Activated CD4-positive, alpha-beta T cell treated with anti-CD3 and anti-CD28 coated beads, Interleukin-10, Interleukin-2, amounts not matched to agents 100 ng/mL and 50 ng/mL, durations not matched to agents 16 hours and 8 hours (primary cell): ENCODE measurements at regions not wholly inside any gene's neighbourhood (a gene's known extent, or its start where the extent isn't known, plus 50 kb on each side); places are given as distances from the start of the nearest gene placed in this dataset.

ENCODE experiments used
- DNase-seq: peaks from one replicate; pipeline ENCODE4 v3.0.0-alpha.2; 2020

DNA sequence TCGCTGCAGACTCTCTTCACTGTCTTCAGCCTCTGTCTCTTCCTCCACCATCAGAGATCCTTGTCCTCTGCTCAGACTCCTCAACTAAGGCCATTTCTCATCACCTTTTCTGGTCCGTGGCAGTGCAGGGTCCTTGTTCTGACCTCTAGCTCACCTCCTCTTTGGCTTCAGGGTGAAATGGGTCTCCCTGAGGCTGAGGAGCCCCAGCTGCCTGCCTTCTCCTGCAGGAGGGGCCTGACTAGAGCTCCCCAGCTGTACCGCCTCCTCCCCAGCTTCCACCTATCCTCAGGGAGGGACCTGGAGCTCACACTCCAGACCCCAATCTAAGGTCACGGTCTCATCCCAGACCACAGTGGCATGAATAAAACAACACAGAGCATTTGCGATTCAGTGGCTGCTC lies 203.0 kb downstream of the TRIM29 start:
- no peak for DNase-seq

DNA sequence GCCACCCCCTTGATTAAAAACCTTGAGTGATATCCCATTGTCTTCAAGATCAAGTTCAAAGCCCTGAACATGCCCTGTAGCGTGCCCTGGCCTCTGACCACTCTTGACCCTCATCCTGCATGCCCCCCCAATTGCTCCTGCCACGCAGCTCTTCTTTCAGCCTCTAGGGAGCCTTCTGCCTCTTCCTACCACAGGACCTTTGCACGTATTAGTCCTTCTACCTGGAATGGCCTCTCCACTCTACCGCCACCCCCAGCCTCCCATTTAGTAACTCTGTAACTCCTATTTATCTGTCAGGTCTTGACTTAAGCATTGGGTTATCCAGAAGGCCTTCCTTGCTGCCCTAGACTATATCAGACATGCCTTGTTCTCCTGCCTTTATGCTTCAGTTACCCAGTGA lies 203.6 kb downstream of the TRIM29 start:
- no peak for DNase-seq

DNA sequence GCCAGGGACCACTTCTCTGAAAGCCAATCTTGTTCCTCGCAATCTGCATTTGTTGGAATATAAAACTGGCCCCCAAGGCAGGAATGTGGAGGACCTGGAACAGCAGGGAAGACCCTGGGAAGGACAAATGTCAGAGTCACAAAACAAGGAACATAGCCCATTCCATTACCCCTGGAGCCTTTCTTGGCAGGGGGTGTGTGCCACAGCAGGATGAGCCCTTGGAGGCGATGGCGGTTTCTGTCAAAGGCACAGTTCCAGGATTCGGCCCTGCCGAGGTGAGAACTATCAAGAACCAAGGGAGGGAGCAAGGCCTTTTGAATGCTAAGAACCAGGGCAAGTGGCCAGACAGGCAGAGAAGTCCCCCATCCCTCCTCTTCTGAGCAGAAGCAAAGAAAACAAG lies 204.3 kb downstream of the TRIM29 start:
- DNase-seq: no peak

DNA sequence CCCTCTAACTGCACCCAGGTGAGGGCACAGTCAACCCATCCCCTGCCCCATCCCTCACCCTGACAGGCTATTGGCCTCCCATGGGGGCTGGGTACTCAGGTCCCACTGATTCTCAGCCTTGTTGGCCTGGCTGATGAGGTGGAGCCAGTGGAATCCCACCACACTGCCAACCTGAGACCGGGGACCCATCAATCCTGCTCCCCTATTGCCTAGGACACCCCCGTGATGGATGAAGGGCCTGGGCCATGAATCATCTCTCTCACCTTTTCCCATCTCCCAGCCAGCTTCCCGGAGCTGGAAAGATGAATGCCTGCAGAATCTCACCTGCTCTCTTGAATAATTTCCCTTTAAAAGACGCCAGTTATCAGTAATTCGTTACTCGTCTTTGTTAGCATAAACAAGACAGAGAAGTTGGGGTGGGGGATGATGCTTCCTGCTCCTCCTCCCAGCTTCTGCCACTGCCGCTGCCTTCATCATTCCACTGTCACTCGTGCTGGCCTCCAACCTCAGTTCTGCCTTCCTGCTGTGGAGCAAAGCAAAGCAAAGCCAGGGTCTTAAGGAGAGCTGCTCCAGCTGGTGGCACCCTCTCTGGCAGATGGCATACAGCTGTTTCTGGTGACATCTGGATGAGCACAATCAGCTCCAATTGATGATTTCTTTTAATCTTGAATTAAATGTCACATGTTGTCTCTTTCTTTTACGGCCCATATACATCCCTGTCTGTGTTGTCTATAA lies 204.0 kb upstream of the NECTIN1 start:
- DNase-seq: no peak

DNA sequence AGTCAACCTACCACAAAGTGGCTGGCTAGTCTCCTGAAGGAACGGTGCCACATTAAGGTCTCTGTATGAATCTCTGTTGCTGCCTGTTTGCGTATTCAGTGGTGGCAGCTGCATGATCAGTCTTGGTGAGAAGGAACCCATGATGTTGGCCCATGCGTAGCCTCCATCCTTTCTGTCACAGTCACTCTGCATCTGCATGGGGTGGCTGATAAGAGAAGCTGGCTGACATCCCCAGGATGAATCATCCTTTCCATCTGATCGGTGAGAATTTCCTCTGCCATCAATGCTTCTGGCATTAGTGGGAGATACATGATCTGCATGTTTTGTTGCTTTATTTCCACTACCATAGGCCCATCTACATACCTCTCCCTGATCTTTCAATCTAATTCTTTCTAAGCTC lies 199.0 kb upstream of the NECTIN1 start:
- DNase-seq: no peak

DNA sequence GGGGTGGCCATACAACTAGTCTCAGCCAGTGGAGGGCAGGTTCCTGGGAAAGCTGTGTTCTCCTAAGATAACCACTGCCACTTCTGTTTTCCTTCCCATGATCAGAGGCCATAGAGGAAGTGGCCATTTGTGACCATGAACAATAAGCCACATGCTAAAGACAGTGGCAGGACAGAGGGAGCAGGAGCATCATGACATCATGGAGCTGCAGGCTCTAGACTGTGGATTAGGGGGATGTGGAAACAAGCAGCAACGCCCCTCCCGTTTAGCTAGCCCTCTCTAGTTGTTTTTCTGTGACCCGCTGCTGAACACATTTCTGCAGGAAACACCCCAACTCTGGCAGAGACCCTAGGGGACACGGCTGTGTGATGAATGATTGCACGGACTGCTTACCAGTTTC lies 195.0 kb upstream of the NECTIN1 start:
- no peak for DNase-seq

DNA sequence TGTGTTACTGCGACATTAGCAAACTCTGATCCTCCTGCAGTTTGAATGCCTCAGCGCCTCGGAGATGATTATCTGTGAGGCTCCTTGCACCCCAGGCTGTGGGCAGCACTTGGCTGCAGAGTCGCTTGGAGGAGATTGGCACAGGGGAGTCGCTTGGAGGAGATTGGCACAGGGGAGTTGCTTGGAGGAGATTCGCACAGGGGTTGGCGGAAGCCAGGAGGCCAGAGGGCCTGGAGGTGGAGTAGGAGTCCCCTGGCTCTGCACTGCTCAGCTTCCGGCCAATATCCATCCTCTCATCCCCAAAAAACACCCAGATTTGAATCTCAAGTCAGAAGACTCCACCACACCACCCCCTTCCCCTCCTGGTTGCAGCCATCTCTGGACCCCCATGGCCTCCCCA lies 192.6 kb upstream of the NECTIN1 start:
- DNase-seq: no peak

GRCh38 chr11:119920666-119921387 lies 191.8 kb upstream of the NECTIN1 start:
- no peak for DNase-seq

GRCh38 chr11:119919656-119920055 lies 190.7 kb upstream of the NECTIN1 start:
- DNase-seq: no peak

DNA sequence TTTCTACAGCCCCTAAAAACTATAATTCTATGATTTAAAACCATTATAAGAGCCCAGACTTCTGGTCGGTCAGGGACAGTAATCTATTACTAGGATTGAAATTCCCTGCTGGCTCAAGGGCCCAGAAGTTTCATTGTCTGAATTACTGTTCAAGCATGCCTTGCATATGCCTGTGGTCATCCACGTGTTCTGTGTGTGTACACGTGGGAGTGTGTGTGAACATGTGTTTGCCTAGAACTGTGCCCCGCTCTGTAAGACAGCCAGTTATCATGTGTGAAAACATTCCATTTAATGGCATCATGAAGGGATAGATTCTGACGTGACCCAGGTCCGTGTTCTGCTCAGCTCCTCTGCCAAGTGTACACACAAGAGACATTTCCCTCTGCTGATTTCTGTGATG lies 189.3 kb upstream of the NECTIN1 start:
- DNase-seq: no peak

- no peak for DNase-seq
Measured at GRCh38 chr11:119916568-119916967, 187.6 kb upstream of the NECTIN1 start.

DNA sequence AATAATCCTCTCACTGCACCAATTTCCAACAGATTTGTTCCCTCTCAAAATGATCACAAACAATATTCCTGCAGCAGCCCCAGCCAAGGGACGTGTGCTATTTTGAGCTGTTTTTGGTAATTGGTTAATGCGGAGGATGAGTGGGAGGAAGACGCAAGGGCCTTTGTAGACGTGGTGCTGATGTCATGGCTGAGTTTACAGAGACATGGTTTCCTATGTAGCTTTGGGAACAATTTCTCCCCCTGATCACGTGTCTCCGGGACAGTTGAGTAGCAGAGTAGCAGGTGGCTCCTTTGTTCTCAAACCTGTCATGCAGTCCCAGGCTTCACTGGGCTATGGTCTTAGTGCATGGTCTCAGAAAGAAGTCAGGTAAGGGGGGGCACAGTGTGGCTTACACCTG lies 183.2 kb upstream of the NECTIN1 start:
- DNase-seq: no peak

GRCh38 chr11:119910650-119911049 lies 181.7 kb upstream of the NECTIN1 start:
- DNase-seq: no peak

DNA sequence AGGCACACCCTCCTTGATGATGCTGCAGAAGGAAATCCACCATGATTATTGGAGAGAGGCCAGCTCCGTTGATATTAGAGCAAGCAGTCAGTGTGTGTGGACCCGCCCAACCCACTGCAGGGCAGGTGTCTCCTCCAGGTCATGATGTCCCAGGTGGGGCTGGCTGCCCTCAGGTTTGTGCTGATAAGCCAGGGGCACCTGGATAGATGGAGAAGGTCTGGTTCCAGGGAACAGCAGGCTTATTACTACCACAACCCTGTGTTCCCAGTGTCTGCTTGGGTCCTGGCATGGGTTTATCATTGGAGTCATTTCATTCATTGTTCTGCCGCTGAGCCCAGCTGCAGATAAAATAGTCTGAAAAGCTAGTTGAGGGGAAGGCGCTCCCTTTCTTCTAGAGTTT lies 181.1 kb upstream of the NECTIN1 start:
- no peak for DNase-seq

- no peak for DNase-seq
Measured at GRCh38 chr11:119909495-119909894, 180.5 kb upstream of the NECTIN1 start.

GRCh38 chr11:119909077-119909476 lies 180.1 kb upstream of the NECTIN1 start:
- DNase-seq: no peak

DNA sequence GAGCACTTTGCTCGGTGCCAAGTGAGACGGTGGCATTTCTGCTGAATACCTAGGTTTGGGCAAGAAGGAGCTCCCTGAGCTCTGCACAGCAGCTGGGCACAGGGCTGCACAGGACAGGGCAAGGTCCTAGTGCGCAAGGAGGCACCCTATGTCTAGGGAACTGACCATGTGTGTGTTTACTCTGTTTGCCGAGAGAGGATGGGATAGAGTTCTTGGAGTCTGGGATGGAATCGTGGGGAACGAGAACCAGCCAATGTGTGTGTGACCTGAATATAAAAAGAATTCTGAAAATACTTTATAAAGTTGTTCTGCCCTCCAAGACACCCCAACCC lies 179.5 kb upstream of the NECTIN1 start:
- no peak for DNase-seq

DNA sequence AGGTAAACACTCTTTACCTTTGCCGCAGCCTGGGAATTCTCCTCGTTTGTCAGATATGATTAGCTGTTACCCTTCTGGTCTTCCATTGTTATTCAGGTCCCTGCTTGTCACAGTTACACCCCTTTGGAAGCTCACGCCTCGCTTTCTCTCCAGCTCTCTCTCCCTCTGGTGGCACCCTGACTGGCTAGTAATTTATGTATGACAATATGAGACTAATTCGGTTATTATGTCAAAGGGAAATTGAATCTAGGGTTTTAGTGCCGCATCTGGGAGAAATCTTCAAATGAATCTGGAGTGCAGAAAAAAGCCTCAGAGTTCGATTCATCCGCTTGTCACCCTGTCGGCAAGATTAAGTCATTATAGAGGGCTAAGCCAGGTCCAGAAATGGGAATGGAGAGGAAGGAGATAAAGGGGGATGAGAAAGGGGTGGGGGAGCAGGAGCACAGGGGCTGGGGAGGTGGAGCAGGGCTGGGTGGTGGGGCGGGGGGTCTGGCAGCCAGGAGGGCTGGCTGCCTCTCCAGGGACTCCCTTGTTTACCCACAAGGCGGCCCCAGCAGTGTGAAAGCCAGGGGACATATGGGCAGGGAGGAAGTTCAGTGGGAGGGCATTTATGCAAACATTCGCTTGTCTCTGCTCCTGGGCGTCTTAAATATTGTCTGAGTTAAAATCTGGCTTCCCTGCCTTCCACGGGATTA lies 179.0 kb upstream of the NECTIN1 start:
- no peak for DNase-seq

DNA sequence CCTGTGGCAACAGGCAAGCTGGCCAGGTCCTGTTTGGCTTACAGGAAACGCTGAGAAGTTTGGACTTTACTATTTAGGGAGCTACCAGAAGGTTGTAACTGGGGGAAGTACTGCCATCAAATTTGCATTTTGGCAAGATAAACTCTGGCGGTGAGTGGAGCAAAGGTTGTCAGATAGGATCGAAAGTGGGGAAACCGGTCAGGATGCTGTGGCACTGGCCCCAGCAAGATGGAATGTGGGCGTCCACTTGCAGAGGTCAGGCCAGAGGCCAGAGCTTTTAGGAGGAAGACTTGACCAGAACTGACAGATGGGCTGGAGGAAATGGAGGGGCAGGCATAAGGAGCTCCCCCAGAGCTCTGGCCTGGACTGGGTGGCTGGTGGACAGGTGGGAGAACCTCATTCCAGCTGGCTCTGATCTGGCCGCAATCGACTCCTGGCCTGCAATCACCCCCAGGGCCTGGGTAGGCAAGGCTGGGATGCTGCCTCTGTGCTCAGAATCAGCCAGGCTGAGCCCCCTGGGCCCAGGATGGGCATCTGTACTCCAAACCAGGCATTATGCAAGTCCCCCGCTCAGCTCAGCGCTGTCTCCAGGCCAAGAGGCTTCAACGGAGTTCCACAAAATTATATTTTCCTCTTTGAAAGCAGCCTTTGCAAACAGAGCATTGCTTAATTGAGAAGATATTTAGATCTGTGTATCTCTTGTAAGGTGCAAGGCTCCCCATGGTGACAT lies 178.3 kb upstream of the NECTIN1 start:
- DNase-seq: no peak

DNA sequence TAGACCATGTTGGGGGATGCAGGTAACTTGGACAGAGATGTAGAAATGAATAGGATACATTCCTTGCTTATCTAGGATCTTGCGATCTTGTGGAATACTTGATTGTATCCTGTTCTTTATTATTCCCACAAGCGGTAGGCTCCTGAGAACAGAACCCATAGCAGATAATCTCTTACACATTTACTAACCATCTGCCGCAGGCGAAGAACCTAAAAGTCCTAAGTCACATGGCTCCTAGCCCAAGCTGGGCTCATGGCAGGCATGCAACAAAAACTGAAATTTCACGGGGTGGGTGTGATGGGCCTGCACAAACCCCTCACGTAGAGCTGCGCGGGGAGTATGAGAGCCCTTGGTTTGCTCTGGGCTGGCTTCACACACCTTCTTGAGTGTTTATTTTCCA lies 177.4 kb upstream of the NECTIN1 start:
- no peak for DNase-seq

- DNase-seq: no peak
Measured at GRCh38 chr11:119905162-119905561, 176.2 kb upstream of the NECTIN1 start.

DNA sequence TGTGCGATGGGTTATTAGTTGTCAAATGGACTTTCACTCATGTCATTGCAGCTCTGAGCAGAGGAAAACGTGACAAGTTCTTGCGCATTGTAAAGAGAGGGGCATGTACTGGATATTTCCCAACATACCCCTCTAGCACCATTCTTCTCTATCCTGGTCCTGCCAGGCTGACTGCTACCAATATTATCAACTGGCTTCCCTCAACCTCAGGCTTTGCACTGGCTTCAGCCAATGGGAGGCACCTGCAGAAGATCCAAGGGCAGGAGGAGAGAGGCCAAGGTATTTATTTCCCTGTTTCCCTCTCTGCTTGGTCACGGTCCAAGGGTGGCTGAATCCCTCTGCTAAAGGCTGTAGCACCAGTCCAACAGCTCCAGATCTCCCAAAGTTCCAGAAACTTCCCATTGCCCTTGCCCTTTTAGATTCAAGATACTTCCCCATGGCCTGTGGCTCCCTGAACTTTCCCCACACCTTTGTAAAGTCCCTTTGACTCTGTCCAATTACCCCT lies 175.6 kb upstream of the NECTIN1 start:
- DNase-seq: no peak

DNA sequence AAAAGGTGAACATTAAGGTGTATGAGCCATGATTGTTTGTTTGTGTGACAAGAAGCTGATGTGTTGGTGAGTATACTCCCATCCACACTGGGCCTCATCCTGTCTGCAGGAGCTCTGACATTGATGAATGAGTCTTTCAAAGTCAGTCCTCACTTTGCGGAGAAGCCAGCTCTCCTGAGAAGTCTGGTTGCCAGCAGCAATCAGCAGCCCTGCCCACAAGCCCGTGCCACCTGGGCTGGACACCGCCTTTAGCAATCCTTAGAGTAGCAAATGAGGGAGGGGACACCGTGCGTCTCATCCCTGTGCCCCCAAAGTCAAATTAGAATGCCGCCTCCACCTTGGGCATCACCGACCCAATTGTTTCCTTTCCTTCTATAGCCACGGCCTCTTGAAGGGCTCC lies 174.8 kb upstream of the NECTIN1 start:
- DNase-seq: no peak
